Liver (tissue), 7 donors: ENCODE measurements at regions not wholly inside any gene's neighbourhood (a gene's known extent, or its start where the extent isn't known, plus 50 kb on each side); places are given as distances from the start of the nearest gene placed in this dataset.

Source experiments
- DNase-seq: peaks from one replicate; pipeline ENCODE4 v3.0.0-alpha.2; 2017; ENCODE audit warnings: low spot score
- H3K27ac ChIP-seq, 2 donors: one replicate each; pipeline ENCODE4 v1.7.0; 2013; ENCODE audit warnings: inconsistent platforms in 2 of 2, low read length in 2 of 2, control low read depth in 1 of 2, low read depth in 1 of 2, mild to moderate bottlenecking in 1 of 2
- H3K27me3 ChIP-seq, 4 donors: one replicate each; pipeline versions ENCODE4 v1.6.1 to v1.7.0; 2013; ENCODE audit warnings: low read length in 3 of 4, inconsistent platforms in 1 of 4, mild to moderate bottlenecking in 1 of 4, moderate library complexity in 1 of 4; ENCODE audit not compliant: control insufficient read depth in 4 of 4, insufficient read depth in 4 of 4
- H3K36me3 ChIP-seq, 4 donors: one replicate each; pipeline versions ENCODE4 v1.6.1 to v1.7.0; 2013; ENCODE audit warnings: low read length in 3 of 4, mild to moderate bottlenecking in 3 of 4, low read depth in 1 of 4, moderate library complexity in 1 of 4; ENCODE audit not compliant: control insufficient read depth in 4 of 4, insufficient read depth in 3 of 4
- H3K4me1 ChIP-seq, 4 donors: one replicate each; pipeline versions ENCODE4 v1.6.1 to v1.7.0; 2013; ENCODE audit warnings: low read length in 3 of 4, mild to moderate bottlenecking in 3 of 4, moderate library complexity in 1 of 4; ENCODE audit not compliant: control insufficient read depth in 4 of 4, insufficient read depth in 4 of 4
- H3K4me3 ChIP-seq, 3 donors: one replicate each; pipeline versions ENCODE4 v1.6.1 to v1.7.0; 2013; ENCODE audit warnings: low read length in 3 of 3, control low read depth in 1 of 3, low read depth in 1 of 3, mild to moderate bottlenecking in 1 of 3
- H3K9ac ChIP-seq, 2 donors: one replicate each; pipeline ENCODE4 v1.7.0; 2013; ENCODE audit warnings: low read length in 2 of 2, mild to moderate bottlenecking in 2 of 2, moderate library complexity in 2 of 2, control low read depth in 1 of 2, low read depth in 1 of 2
- H3K9me3 ChIP-seq, 4 donors: one replicate each; pipeline versions ENCODE4 v1.6.1 to v1.7.0; 2013; ENCODE audit warnings: low read length in 3 of 4; ENCODE audit not compliant: control insufficient read depth in 4 of 4
- EGR1 ChIP-seq, 2 donors: IDR thresholded peaks; 2 replicates each; pipeline ENCODE4 v1.6.1; 2016 to 2018; ENCODE audit warnings: antibody characterized with exemption in 2 of 2, low read depth in 2 of 2
- FOXA1 ChIP-seq: IDR thresholded peaks from 2 replicates; pipeline ENCODE4 v1.6.1; 2016; ENCODE audit warnings: antibody characterized with exemption
- FOXA2 ChIP-seq: IDR thresholded peaks from 2 replicates; pipeline ENCODE4 v1.6.1; 2016; ENCODE audit warnings: antibody characterized with exemption
- GABPA ChIP-seq, 2 donors: IDR thresholded peaks in 1 of 2; conservative IDR thresholded peaks in 1 of 2; 2 replicates each; pipeline ENCODE4 v1.6.1; 2016; ENCODE audit warnings: antibody characterized with exemption in 2 of 2, mild to moderate bottlenecking in 1 of 2, moderate library complexity in 1 of 2
- HNF4A ChIP-seq, 2 donors: conservative IDR thresholded peaks; 2 replicates each; pipeline ENCODE4 v1.6.1; 2016; ENCODE audit warnings: antibody characterized with exemption in 2 of 2, mild to moderate bottlenecking in 2 of 2
- HNF4G ChIP-seq: IDR thresholded peaks from 2 replicates; pipeline ENCODE4 v1.6.1; 2016; ENCODE audit warnings: antibody characterized with exemption
- JUND ChIP-seq, 2 donors: IDR thresholded peaks; 2 replicates each; pipeline ENCODE4 v1.6.1; 2016; ENCODE audit warnings: antibody characterized with exemption in 2 of 2
- MAX ChIP-seq: IDR thresholded peaks from 2 replicates; pipeline ENCODE4 v1.6.1; 2016; ENCODE audit warnings: antibody characterized with exemption
- NR2F2 ChIP-seq: IDR thresholded peaks from 2 replicates; pipeline ENCODE4 v1.6.1; 2016; ENCODE audit warnings: antibody characterized with exemption
- RAD21 ChIP-seq, 2 donors: IDR thresholded peaks; 2 replicates each; pipeline ENCODE4 v1.6.1; 2016; ENCODE audit warnings: antibody characterized with exemption in 2 of 2, mild to moderate bottlenecking in 2 of 2
- REST ChIP-seq: IDR thresholded peaks from 2 replicates; pipeline ENCODE4 v1.6.1; 2016; ENCODE audit warnings: antibody characterized with exemption, mild to moderate bottlenecking
- RXRA ChIP-seq, 2 donors: IDR thresholded peaks; 2 replicates each; pipeline ENCODE4 v1.6.1; 2017 to 2018; ENCODE audit warnings: antibody characterized with exemption in 2 of 2, mild to moderate bottlenecking in 1 of 2
- SP1 ChIP-seq: IDR thresholded peaks from 2 replicates; pipeline ENCODE4 v1.6.1; 2018; ENCODE audit warnings: antibody characterized with exemption, mild to moderate bottlenecking
- TAF1 ChIP-seq: conservative IDR thresholded peaks from 2 replicates; pipeline ENCODE4 v1.6.1; 2016; ENCODE audit warnings: antibody characterized with exemption, mild to moderate bottlenecking
- YY1 ChIP-seq: IDR thresholded peaks from 2 replicates; pipeline ENCODE4 v1.6.1; 2016; ENCODE audit warnings: antibody characterized with exemption, mild to moderate bottlenecking
- TF ChIP-seq, protein P1 (sequence below): fragments of 150-350 bp; IDR thresholded peaks from 2 replicates; pipeline ENCODE4 v1.5.1; 2017; ENCODE audit warnings: improper control_type of control experiment, low read depth, low read length; ENCODE audit not compliant: missing input control
- donor health status: healthy.
- donor health status: healthy.
- donor health status: healthy.
- donor health status: healthy.

- TF ChIP-seq, protein P1, sequence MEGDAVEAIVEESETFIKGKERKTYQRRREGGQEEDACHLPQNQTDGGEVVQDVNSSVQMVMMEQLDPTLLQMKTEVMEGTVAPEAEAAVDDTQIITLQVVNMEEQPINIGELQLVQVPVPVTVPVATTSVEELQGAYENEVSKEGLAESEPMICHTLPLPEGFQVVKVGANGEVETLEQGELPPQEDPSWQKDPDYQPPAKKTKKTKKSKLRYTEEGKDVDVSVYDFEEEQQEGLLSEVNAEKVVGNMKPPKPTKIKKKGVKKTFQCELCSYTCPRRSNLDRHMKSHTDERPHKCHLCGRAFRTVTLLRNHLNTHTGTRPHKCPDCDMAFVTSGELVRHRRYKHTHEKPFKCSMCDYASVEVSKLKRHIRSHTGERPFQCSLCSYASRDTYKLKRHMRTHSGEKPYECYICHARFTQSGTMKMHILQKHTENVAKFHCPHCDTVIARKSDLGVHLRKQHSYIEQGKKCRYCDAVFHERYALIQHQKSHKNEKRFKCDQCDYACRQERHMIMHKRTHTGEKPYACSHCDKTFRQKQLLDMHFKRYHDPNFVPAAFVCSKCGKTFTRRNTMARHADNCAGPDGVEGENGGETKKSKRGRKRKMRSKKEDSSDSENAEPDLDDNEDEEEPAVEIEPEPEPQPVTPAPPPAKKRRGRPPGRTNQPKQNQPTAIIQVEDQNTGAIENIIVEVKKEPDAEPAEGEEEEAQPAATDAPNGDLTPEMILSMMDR, result no peak
- TF ChIP-seq FOXA1 (no peak), JUND (IDR thresholded peaks at IDR 0.05) (no peak), RXRA (IDR thresholded peaks at IDR 0.05) (no peak), RAD21 (IDR thresholded peaks at IDR 0.05) (no peak)
Observed at GRCh38 chr5:29208024-29208423, 1985.5 kb upstream of the CDH6 start (continued).

- Histone ChIP-seq H3K27ac (no peak overlapping the region), H3K9me3 (no peaks in the 10 kb centered on the region), H3K27me3 (no peaks in the 10 kb centered on the region), H3K4me3 (no peak overlapping the region), H3K9ac (no peak overlapping the region), H3K4me1 (no peaks in the 10 kb centered on the region), H3K36me3 (no peaks in the 10 kb centered on the region)
- DNase-seq, result no peak
- TF ChIP-seq RXRA (IDR thresholded peaks at IDR 0.05) (no peak), EGR1 (IDR thresholded peaks at IDR 0.05; ENCODE audit: low read depth in 2 of 2) (no peak), YY1 (no peak), NR2F2 (no peak), HNF4G (no peak), REST (no peak), JUND (IDR thresholded peaks at IDR 0.05) (no peak), GABPA (IDR thresholded peaks at IDR 0.05 in 1 of 2, conservative IDR thresholded peaks at IDR 0.05 in 1 of 2) (no peak), FOXA2 (no peak), HNF4A (conservative IDR thresholded peaks at IDR 0.05) (no peak), SP1 (no peak), MAX (no peak), TAF1 (no peak), FOXA1 (no peak)
- TF ChIP-seq, protein P1, result no peak
Observed at GRCh38 chr5:29203049-29203448, 1990.4 kb upstream of the CDH6 start.
